ENCODE measurements at regions not wholly inside any gene's neighbourhood (a gene's known extent, or its start where the extent isn't known, plus 50 kb on each side); places are given as distances from the start of the nearest gene placed in this dataset.

DNA sequence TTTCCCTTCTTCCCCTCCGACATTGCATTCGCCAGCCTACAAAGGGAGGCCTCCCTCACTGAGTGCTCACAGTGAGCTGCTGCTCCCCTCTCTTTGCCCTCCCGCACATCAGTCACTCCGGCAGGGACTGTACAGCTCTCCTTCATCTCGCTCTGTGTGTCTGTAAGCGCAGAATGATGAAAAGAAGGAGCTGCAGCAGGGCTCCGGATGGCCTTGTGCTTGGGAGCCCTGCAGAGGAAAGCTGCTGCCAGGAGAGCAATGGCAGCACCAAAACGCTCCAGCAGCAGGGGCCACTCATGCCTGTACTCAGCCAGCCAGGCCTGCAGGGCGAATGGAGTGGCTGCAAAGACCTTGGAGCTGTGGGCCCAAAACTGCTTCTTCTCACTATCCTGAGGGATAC lies 107.0 kb upstream of the NSMCE3 start:
- no peak for TF ChIP-seq POLR2A (IDR thresholded peaks at IDR 0.05)
- TF ChIP-seq, protein P1, sequence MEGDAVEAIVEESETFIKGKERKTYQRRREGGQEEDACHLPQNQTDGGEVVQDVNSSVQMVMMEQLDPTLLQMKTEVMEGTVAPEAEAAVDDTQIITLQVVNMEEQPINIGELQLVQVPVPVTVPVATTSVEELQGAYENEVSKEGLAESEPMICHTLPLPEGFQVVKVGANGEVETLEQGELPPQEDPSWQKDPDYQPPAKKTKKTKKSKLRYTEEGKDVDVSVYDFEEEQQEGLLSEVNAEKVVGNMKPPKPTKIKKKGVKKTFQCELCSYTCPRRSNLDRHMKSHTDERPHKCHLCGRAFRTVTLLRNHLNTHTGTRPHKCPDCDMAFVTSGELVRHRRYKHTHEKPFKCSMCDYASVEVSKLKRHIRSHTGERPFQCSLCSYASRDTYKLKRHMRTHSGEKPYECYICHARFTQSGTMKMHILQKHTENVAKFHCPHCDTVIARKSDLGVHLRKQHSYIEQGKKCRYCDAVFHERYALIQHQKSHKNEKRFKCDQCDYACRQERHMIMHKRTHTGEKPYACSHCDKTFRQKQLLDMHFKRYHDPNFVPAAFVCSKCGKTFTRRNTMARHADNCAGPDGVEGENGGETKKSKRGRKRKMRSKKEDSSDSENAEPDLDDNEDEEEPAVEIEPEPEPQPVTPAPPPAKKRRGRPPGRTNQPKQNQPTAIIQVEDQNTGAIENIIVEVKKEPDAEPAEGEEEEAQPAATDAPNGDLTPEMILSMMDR (IDR thresholded peaks at IDR 0.05), result no peak
